ENCODE measurements at regions not wholly inside any gene's neighbourhood (a gene's known extent, or its start where the extent isn't known, plus 50 kb on each side); places are given as distances from the start of the nearest gene placed in this dataset.

GRCh38 chr12:74337951-74338350, 199.7 kb upstream of the ATXN7L3B start:
- no peaks in the 10 kb centered on the region for H3K4me1 ChIP-seq (ENCODE audit: control insufficient read depth in 1 of 2, extremely low read depth in 1 of 2, insufficient read depth in 2 of 2, low read length in 2 of 2)
- no peak overlapping the region for H3K27ac Mint-ChIP-seq
- no peak for DNase-seq
- no peaks in the 10 kb centered on the region for H3K4me1 Mint-ChIP-seq
- H3K27ac ChIP-seq (ENCODE audit: low read length), result no peak overlapping the region
- H3K36me3 ChIP-seq (ENCODE audit: control insufficient read depth in 2 of 2, extremely low read depth in 1 of 2, insufficient read depth in 1 of 2, low read length in 1 of 2), result no peaks in the 10 kb centered on the region
- no peaks in the 10 kb centered on the region for H3K27me3 Mint-ChIP-seq
- no peaks in the 10 kb centered on the region for H3K36me3 Mint-ChIP-seq
- H3K4me3 ChIP-seq (ENCODE audit: control insufficient read depth in 1 of 2, extremely low read depth in 1 of 2, low read length in 1 of 2), result no peak overlapping the region
- CTCF ChIA-PET, result no interaction called here
- no peaks in the 10 kb centered on the region for H3K9me3 ChIP-seq
- POLR2A ChIA-PET, result no interaction called here
- no CpG with 5 or more reads among the region's 1 CpG for WGBS (ENCODE audit: insufficient coverage)
- H3K27me3 ChIP-seq (replicated peaks in 1 of 2; ENCODE audit: control insufficient read depth in 2 of 2, extremely low read depth in 1 of 2, insufficient read depth in 2 of 2, low read length in 1 of 2), result no peaks in the 10 kb centered on the region
- H3K9me3 Mint-ChIP-seq, result no peaks in the 10 kb centered on the region
- no peak for ATAC-seq (replicated peaks in 1 of 4)
- H3K4me3 Mint-ChIP-seq, result no peak overlapping the region

- H3K4me1 Mint-ChIP-seq, result no peaks in the 10 kb centered on the region
- DNase-seq (no peak), ATAC-seq (replicated peaks in 1 of 4) (no peak)
- no peak overlapping the region for H3K4me3 ChIP-seq (ENCODE audit: control insufficient read depth in 1 of 2, extremely low read depth in 1 of 2, low read length in 1 of 2)
- H3K9me3 Mint-ChIP-seq, result no peaks in the 10 kb centered on the region
- H3K36me3 Mint-ChIP-seq, result no peaks in the 10 kb centered on the region
- H3K36me3 ChIP-seq (ENCODE audit: control insufficient read depth in 2 of 2, extremely low read depth in 1 of 2, insufficient read depth in 1 of 2, low read length in 1 of 2), result no peaks in the 10 kb centered on the region
- H3K27me3 ChIP-seq (replicated peaks in 1 of 2; ENCODE audit: control insufficient read depth in 2 of 2, extremely low read depth in 1 of 2, insufficient read depth in 2 of 2, low read length in 1 of 2), result no peaks in the 10 kb centered on the region
- CTCF ChIA-PET, result no interaction called here
- H3K9me3 ChIP-seq, result no peaks in the 10 kb centered on the region
- no peaks in the 10 kb centered on the region for H3K27me3 Mint-ChIP-seq
- no peak overlapping the region for H3K4me3 Mint-ChIP-seq
- POLR2A ChIA-PET, result no interaction called here
- H3K27ac Mint-ChIP-seq, result no peak overlapping the region
- H3K27ac ChIP-seq (ENCODE audit: low read length), result no peak overlapping the region
- no peaks in the 10 kb centered on the region for H3K4me1 ChIP-seq (ENCODE audit: control insufficient read depth in 1 of 2, extremely low read depth in 1 of 2, insufficient read depth in 2 of 2, low read length in 2 of 2)
- WGBS (ENCODE audit: insufficient coverage), result no CpG with 5 or more reads among the region's 2 CpGs
Observed at GRCh38 chr12:74339211-74339610, 198.4 kb upstream of the ATXN7L3B start.

- H3K4me3 Mint-ChIP-seq, result no peak overlapping the region
- Histone ChIP-seq H3K9me3 (no peaks in the 10 kb centered on the region), H3K4me1 (ENCODE audit: control insufficient read depth in 1 of 2, extremely low read depth in 1 of 2, insufficient read depth in 2 of 2, low read length in 2 of 2) (no peaks in the 10 kb centered on the region), H3K4me3 (ENCODE audit: control insufficient read depth in 1 of 2, extremely low read depth in 1 of 2, low read length in 1 of 2) (no peak overlapping the region), H3K36me3 (ENCODE audit: control insufficient read depth in 2 of 2, extremely low read depth in 1 of 2, insufficient read depth in 1 of 2, low read length in 1 of 2) (no peaks in the 10 kb centered on the region), H3K27ac (ENCODE audit: low read length) (no peak overlapping the region), H3K27me3 (replicated peaks in 1 of 2; ENCODE audit: control insufficient read depth in 2 of 2, extremely low read depth in 1 of 2, insufficient read depth in 2 of 2, low read length in 1 of 2) (no peaks in the 10 kb centered on the region)
- DNase-seq (no peak), ATAC-seq (replicated peaks in 1 of 4) (no peak)
- POLR2A ChIA-PET, result interaction anchor here in 1 of 2 donors (0.7 kb wide), 1 partner anchor 479 kb away, joined by 3 read pairs; no protein-coding TSS in a partner anchor
- no peak overlapping the region for H3K27ac Mint-ChIP-seq
- CTCF ChIA-PET, result no interaction called here
- no peaks in the 10 kb centered on the region for H3K27me3 Mint-ChIP-seq
- H3K36me3 Mint-ChIP-seq, result no peaks in the 10 kb centered on the region
- WGBS (ENCODE audit: insufficient coverage), result 100% methylated on average over 1 of the region's 3 CpGs
- H3K9me3 Mint-ChIP-seq, result peaks cover 0 to 3% (median 0%) of the 10 kb centered on the region in 3 donors
- no peaks in the 10 kb centered on the region for H3K4me1 Mint-ChIP-seq
Observed at GRCh38 chr12:74349925-74350324, 187.7 kb upstream of the ATXN7L3B start.

GRCh38 chr12:74365178-74365964, 172.3 kb upstream of the ATXN7L3B start:
- no peak for ATAC-seq (replicated peaks in 1 of 4)
- Histone ChIP-seq H3K36me3 (ENCODE audit: control insufficient read depth in 2 of 2, extremely low read depth in 1 of 2, insufficient read depth in 1 of 2, low read length in 1 of 2) (no peaks in the 10 kb centered on the region), H3K27me3 (replicated peaks in 1 of 2; ENCODE audit: control insufficient read depth in 2 of 2, extremely low read depth in 1 of 2, insufficient read depth in 2 of 2, low read length in 1 of 2) (no peaks in the 10 kb centered on the region), H3K4me1 (ENCODE audit: control insufficient read depth in 1 of 2, extremely low read depth in 1 of 2, insufficient read depth in 2 of 2, low read length in 2 of 2) (no peaks in the 10 kb centered on the region), H3K4me3 (ENCODE audit: control insufficient read depth in 1 of 2, extremely low read depth in 1 of 2, low read length in 1 of 2) (no peak overlapping the region), H3K27ac (ENCODE audit: low read length) (no peak overlapping the region), H3K9me3 (no peaks in the 10 kb centered on the region)
- Mint-ChIP-seq H3K36me3 (no peaks in the 10 kb centered on the region), H3K4me3 (no peak overlapping the region), H3K9me3 (peaks cover 0 to 10% (median 2%) of the 10 kb centered on the region in 3 donors), H3K4me1 (no peaks in the 10 kb centered on the region), H3K27me3 (no peaks in the 10 kb centered on the region), H3K27ac (no peak overlapping the region)
- whole genome bisulfite sequencing (ENCODE audit: insufficient coverage), result 77% methylated on average over 5 of the region's 6 CpGs
- no peak for DNase-seq
- ChIA-PET CTCF (no interaction called here), POLR2A (no interaction called here)

- CTCF ChIA-PET, result no interaction called here
- 50% methylated on average over 1 of the region's 2 CpGs for WGBS (ENCODE audit: insufficient coverage)
- POLR2A ChIA-PET, result no interaction called here
- ATAC-seq (replicated peaks in 1 of 4) (no peak), DNase-seq (no peak)
- H3K36me3 ChIP-seq (ENCODE audit: control insufficient read depth in 2 of 2, extremely low read depth in 1 of 2, insufficient read depth in 1 of 2, low read length in 1 of 2), result no peaks in the 10 kb centered on the region
- no peaks in the 10 kb centered on the region for H3K27me3 ChIP-seq (replicated peaks in 1 of 2; ENCODE audit: control insufficient read depth in 2 of 2, extremely low read depth in 1 of 2, insufficient read depth in 2 of 2, low read length in 1 of 2)
- Mint-ChIP-seq H3K9me3 (peaks cover 0 to 3% (median 0%) of the 10 kb centered on the region in 3 donors), H3K27ac (no peak overlapping the region), H3K4me3 (no peak overlapping the region), H3K27me3 (no peaks in the 10 kb centered on the region), H3K4me1 (no peaks in the 10 kb centered on the region), H3K36me3 (no peaks in the 10 kb centered on the region)
- no peaks in the 10 kb centered on the region for H3K4me1 ChIP-seq (ENCODE audit: control insufficient read depth in 1 of 2, extremely low read depth in 1 of 2, insufficient read depth in 2 of 2, low read length in 2 of 2)
- H3K4me3 ChIP-seq (ENCODE audit: control insufficient read depth in 1 of 2, extremely low read depth in 1 of 2, low read length in 1 of 2), result no peak overlapping the region
- no peak overlapping the region for H3K27ac ChIP-seq (ENCODE audit: low read length)
- H3K9me3 ChIP-seq, result no peaks in the 10 kb centered on the region
Observed at GRCh38 chr12:74370608-74371216, 166.9 kb upstream of the ATXN7L3B start.

- peaks cover 0 to 3% (median 0%) of the 10 kb centered on the region in 3 donors for H3K9me3 Mint-ChIP-seq
- DNase-seq (no peak), ATAC-seq (replicated peaks in 1 of 4) (no peak)
- no peak overlapping the region for H3K4me3 ChIP-seq (ENCODE audit: control insufficient read depth in 1 of 2, extremely low read depth in 1 of 2, low read length in 1 of 2)
- H3K36me3 Mint-ChIP-seq, result no peaks in the 10 kb centered on the region
- H3K9me3 ChIP-seq, result no peaks in the 10 kb centered on the region
- ChIA-PET CTCF (no interaction called here), POLR2A (no interaction called here)
- H3K4me1 Mint-ChIP-seq, result no peaks in the 10 kb centered on the region
- no peak overlapping the region for H3K4me3 Mint-ChIP-seq
- H3K4me1 ChIP-seq (ENCODE audit: control insufficient read depth in 1 of 2, extremely low read depth in 1 of 2, insufficient read depth in 2 of 2, low read length in 2 of 2), result no peaks in the 10 kb centered on the region
- H3K27me3 ChIP-seq (replicated peaks in 1 of 2; ENCODE audit: control insufficient read depth in 2 of 2, extremely low read depth in 1 of 2, insufficient read depth in 2 of 2, low read length in 1 of 2), result no peaks in the 10 kb centered on the region
- no peak overlapping the region for H3K27ac ChIP-seq (ENCODE audit: low read length)
- no peaks in the 10 kb centered on the region for H3K27me3 Mint-ChIP-seq
- H3K36me3 ChIP-seq (ENCODE audit: control insufficient read depth in 2 of 2, extremely low read depth in 1 of 2, insufficient read depth in 1 of 2, low read length in 1 of 2), result no peaks in the 10 kb centered on the region
- H3K27ac Mint-ChIP-seq, result no peak overlapping the region
- no CpG with 5 or more reads among the region's 5 CpGs for WGBS (ENCODE audit: insufficient coverage)
Observed at GRCh38 chr12:74379114-74379513, 158.5 kb upstream of the ATXN7L3B start.

Data from T-cell (primary cell).